NCI-H2196 (cell line): ENCODE measurements at regions not wholly inside any gene's neighbourhood (a gene's known extent, or its start where the extent isn't known, plus 50 kb on each side); places are given as distances from the start of the nearest gene placed in this dataset.
"Not testable (repeated sequence)": the region's sequence is repeated elsewhere in the genome, so short reads cannot be mapped to it uniquely, and the experiment has no call there.

ENCODE experiments used
- DNase-seq: peaks from one replicate; lab custom pipeline; 2025; ENCODE audit not compliant: unreplicated experiment; lab: John Stamatoyannopoulos, UW

DNA sequence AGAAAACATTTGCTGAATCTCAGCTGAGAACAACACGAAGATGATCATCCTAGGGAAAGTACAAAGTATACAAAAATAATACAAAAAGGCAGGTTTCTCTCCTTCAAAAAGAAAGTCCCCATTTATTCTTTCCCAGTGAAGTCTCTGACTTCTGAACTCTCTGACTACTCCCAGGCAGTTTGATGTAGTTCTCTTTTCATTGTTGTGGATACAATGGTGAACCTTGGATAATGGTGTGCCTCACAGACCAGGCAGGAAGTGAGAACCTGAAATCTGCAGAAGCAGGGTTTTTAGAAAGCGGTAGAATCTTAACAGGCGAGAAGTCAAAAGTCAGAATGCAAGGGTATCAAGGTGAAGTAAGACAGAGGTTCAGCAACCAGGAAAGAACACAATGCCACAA, 150.8 kb upstream of the NRP1 start:
- no peak for DNase-seq

DNA sequence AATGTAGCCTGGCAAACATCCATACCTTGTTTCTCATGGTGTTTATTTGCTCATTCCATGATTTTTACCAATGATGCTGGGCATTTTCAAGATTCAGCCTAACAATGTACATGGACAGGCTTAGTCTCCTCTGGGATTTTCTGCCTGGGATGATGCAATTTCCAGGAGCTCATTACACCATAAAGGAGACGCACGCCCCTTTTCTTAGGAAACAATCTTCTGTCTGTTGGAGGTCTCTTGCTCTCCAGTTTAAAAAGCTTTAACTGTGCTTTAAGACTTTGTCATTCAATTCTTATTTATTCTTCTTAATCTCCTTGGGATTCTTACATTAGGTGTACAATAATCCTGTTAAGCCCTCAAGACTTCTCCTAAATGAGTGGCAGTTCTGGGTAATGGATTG, 150.3 kb upstream of the NRP1 start:
- DNase-seq = no peak

DNA sequence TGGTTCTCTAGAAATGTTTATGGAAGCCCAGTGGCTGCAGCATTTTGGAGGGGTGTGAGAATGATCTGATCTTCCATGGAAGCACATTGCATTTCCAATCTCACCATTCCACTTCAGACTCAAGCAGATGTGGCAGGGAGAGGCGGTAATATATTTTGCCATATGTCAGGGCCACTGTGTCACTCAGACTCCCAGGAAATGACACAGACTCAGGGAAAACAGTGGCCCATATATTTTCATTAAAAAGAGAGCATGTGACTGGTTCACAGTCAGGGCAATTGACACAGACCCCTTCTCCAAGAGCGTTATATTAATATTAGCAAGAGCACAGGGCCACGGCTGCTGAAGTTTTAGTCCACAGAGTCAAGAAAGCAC, 149.3 kb upstream of the NRP1 start:
- no peak for DNase-seq

DNA sequence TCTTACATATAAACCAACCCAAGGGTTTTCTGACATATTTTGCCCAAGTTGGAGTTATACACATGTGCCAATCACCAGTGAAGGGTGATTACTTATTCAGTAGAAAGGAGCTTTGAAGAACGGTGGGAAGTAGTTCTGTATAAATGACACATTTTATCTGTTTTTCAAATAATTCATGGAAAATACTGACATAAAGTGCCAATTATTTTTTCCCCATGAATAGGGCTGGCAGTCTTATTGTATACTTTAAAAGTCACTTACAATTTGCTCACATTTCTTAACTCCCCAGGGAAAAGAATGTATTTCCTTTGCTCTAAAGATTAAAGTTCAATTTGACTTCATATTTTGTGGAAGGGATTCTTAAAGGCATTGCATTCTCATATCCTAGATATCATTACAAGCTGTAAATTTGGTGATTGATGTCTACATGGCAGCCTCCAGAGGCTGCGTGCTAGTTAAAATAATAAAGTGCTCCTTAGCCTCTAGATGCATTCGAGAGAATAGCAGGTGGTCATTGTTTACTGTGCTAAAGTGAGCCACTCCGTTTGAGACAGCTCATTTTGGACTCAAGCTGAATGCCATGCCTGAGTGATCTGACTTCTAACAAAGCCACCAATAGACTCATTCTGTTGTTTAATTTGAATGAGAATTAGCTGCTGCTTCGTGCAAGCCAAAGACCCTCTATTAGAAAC, 148.8 kb upstream of the NRP1 start:
- no peak for DNase-seq

DNA sequence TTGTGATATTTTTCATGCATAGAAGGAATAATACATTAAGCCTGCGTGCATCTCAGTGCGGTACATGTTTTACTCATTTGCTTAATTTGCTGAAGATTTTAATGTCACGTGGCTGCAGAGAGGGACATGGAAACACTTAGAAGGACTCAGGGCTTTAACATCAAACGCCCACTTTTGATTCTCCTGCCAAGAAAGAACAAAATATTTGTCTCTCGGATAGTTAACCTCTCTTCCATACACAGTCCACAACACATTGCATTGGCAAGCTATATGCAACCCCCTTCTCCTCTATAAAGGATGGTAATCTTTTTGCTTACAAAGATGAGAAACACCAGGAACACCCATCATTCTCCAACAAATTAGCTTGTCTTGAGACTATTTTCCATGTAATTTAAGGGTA, 148.0 kb upstream of the NRP1 start:
- no peak for DNase-seq

DNA sequence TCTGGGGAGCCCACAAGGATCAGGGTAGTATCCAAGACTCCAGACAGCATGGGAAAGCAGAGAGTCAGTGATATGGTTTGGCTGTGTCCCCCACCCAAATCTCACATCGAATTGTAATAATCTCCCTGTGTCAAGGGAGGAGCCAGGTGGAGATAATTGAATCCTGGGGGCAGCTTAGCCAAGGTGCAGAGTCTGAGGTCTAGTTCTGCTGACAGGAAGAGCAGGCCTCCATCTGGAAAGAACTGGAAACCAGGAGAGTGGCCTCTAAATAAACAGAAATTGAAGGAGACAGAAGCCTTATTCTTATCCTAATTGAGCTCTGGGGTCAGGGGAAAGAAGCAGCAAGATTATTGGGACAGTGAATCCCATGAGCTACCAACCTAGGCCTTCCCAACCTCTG, 146.7 kb upstream of the NRP1 start:
- no peak for DNase-seq

DNA sequence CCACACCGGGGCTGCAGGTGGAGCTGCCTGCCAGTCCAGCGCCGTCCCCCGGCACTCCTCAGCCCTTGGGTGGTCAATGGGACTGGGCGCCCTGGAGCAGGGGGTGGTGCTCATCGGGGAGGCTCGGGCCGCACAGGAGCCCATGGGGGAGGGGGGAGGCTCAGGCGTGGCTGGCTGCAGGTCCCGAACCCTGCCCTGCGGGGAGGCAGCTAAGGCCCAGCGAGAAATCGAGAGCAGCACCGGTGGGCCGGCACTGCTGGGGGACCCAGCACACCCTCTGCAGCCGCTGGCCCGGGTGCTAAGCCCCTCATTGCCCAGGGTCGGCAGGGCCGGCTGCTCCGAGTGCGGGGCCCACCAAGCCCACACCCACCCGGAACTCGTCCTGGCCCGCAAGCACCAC, 145.9 kb upstream of the NRP1 start:
- not testable (repeated sequence) for DNase-seq

DNA sequence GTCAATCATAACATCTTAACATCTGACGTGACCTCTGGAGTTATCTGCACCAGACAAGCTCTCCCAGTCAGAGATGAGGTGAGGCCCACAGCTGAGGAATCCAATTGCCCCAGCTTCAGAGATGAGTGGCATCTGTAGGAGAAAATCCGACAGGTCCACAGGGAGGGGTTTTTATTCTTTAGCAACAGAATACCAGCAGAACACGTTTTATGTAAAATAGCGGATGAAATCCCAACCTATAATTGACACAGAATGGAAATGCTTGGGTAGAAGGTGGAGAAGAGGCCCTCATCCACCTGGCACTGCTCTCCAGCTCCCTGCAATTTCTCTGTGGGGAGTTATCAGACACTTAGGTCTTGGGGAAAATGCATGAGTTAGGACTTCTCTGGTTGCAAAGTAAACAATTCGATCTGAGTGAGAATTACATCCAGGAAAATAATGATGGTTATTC, 144.2 kb upstream of the NRP1 start:
- DNase-seq = no peak

DNA sequence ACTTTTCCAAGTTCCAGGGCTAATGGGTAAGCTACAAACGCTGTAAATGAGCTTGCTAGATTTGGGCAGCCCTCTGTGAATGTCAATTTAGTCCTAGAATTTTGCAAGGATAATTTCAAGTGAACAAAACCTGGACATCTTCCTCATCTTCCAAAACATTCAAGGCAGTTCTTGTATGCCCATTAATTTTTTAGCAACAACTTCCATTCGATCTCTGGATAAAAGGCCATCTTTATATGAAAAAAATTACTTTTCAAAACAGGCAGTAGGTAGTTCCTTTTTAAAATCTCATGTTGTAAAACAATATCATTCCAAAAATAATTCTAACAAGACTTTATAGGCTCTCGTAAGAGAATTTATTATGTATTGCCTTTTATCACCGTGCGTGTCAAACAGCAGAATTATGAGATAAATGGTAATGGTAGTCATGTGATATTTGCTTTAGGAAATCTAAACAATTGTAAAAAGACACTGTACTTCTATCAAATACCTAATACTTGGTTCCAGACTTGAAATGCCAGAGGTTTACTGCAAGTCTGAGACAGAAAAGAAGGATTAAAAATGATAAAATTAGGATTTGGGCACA, 143.7 kb upstream of the NRP1 start:
- DNase-seq = no peak

DNA sequence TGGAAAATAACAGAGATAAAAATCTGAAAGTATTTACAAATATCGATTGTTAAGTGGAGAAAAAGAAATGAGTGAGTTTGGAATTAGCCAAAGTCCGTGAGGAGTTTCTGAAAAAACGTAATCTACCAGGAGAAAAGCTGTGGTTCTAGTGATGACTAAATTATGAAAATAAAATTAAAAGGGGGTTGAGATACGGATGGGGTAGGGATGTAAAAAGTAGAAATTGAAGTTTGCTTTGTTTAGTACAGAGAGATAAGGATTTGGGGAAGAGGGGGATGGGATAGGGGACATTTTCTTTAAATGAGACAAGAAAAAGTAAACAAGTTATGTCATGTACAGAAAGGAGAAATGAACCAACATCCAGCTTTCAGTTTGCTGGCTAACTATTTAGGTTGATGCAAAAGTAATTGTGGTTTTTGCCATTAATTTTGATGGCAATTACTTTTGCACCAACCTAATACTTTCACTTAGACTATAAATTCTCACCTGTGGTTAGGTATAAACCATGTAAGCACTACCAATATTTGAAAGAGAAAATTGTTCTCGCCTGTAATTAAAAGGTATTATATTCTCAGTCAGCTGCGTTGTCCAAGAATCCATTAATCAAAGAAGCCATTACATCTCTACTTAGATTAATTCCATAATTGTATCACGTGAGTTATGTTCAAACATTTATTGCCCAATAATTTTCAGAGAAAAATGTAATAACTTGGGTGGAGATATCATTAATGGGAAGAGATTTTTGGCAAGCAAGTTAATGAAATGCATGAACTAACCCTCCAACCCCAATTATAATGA, 143.0 kb upstream of the NRP1 start:
- DNase-seq = no peak

DNA sequence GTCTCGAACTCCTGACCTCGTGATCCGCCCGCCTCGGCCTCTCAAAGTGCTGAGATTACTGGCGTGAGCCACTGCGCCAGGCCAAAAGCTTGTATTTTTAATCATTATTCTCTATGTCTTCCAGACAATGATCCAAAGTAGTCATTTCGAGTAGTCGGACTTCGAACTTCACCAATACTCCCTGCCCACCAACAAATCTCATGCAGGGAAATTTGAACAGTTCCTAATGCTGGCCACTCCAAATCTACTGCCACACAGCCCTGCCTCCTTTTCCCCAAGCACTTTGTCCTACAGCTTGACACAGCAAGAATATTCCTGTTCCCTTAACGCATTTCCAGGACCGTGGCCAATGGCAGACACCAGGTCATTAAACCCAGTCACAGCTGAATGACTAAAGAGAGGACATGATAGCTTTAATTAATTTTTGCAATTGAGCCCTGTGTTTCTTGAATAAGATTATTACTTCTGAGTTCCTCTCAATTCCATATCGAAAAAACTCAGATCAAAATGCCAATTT, 142.3 kb upstream of the NRP1 start:
- no peak for DNase-seq

DNA sequence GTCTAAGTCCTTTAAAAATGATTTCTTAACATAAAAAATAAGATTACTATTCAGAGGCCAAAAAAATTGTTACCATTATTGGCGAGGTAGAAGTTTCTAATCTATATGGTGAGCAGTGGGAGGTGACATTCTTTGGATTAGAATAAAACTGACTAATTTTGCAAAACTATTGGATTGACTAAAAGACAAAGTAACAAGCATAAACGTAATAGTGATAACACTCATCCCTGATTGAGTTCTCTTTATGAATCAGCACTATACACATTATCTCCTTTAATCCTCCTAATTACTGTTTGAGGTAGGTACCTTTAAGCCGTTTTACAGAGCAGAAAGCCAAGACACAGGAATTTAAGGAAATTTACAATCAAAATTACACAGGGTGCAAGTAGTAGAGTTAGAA, 139.2 kb upstream of the NRP1 start:
- DNase-seq = no peak

DNA sequence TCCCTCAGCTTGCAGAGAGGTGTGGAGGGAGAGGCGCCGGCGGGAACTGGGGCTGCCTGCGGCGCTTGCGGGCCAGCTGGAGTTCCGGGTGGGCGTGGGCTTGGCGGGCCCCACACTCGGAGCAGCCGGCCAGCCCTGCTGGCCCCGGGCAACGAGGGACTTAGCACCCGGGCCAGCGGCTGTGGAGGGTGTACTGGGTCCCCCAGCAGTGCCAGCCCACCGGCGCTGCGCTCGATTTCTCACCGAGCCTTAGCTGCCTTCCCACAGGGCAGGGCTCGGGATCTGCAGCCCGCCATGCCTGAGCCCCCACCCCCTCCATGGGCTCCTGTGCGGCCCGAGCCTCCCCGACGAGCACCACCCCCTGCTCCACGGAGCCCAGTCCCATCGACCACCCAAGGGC, 133.5 kb upstream of the NRP1 start:
- not testable (repeated sequence) for DNase-seq

DNA sequence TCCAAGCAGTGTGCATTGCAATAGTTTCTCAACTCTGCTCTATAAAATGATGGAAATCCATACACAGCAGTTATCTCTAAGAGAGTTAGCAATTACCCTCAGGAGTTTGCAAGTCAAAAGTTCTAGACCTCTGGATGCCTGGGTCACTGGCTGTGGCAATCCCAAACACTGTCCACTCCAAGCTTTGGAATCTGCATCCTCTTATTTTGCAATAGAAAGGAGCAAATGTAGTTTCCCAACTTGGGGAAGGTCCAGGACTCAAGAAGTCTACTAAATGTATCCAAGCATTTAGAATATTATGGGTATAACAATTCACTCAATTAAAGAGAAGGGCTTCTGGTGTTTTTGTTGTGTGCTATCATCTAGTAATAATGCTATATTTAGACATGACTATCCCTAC, 131.3 kb upstream of the NRP1 start:
- DNase-seq = no peak

DNA sequence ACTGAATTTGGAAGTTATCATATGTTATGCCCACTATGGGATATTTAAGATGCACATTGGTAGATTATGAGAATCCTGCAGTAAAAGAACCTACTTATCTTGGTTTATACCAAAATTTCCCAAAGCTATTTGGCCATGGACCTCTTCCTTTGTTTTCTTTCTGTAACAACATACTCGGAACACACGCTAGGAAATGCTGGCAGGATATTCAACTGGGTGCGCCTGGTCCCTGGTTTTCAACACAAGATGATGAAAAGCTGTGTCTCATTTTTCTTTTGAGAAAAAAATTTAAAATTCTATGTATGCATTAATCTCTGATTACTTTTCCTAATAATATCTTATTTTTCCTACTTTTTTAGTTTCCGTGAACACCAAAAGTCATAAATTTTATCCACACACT, 128.5 kb upstream of the NRP1 start:
- no peak for DNase-seq

DNA sequence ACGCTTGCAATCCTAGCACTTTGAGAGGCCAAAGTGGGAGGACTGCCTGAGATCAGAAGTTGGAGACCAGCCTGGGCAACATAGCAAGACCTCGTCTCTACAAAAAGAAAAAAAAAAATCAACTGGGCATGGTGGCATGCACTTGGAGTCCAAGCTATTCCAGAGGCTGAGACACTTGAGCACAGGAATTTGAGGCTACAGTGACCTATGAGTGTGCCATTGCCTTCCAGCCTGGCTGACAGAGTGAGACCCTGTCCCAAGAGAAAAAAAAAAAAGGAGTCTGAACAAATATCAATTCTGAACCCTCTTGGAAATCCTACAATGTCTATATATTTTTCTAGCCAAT, 126.8 kb upstream of the NRP1 start:
- no peak for DNase-seq

DNA sequence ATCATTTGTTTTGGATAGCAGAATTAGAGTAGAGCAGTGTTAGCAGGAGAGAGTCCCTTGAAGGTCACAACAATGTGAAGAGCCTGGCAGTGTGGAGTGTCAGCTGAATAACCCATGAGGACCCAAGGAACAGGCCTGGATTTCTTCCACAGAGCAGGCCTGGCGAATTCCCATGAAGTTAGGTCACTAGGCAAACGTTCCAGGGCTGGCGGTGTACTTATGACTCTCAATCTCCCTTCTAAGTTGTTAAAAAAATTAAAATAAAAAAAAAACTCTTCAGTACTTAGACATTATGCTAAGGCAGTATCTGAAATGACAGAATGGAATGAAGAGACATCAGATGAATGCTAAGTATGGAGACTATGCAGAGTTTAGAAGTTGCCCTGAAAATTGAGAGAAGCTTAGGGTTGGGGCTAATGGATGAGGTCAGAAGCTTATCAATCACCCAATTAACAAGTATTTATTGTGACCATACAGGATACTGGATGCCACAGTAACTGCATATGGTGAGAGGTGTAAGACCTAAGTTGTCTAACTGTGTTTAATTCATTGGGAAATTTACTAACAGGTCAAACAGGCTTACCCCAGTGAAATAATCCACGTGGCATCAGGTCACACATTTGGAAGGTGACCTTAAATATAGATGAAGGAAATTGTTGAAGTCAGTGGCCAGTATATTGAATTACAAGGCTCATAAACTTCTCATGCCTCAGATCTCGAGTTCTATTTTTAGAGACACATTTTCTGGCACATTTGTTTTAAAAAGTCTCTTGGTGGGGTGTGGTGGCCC, 126.2 kb upstream of the NRP1 start:
- no peak for DNase-seq

DNA sequence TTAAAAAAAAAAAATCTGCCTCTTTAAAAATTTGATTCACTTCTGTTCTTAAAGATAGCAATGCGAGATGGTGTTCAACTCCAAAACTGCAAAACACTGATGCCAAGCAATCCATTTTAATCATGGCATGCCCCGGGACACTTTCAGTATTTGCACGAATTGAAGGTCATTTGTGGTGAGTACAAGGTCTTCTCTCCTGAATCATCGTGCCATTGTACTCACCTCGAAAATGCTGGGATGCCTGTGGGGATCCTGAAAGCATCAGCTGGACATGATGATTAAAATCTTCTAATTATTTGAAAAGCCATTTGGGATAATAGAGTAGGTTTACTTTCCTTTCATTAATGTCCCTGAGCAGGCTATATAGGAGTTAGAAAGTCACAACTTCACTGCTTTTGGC, 125.1 kb upstream of the NRP1 start:
- no peak for DNase-seq

DNA sequence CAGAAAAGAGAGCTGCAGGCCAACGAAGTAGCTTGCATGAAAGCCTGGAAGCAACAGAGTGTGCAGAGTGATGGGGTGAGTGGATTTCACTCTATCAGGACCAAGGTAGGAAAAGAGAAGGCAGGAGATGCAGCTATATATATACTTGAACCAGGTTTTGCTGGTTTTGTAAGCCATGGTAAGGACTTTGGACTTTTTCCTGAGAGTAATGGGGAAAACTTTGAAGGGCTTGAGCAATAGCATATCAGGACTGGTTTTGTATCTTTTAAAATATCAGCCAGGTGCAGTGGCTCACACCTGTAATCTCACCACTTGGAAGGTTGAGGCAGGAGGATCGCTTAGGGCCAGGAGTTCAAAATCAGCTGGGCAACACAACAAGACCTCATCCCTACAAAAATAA, 120.6 kb upstream of the NRP1 start:
- DNase-seq = no peak

DNA sequence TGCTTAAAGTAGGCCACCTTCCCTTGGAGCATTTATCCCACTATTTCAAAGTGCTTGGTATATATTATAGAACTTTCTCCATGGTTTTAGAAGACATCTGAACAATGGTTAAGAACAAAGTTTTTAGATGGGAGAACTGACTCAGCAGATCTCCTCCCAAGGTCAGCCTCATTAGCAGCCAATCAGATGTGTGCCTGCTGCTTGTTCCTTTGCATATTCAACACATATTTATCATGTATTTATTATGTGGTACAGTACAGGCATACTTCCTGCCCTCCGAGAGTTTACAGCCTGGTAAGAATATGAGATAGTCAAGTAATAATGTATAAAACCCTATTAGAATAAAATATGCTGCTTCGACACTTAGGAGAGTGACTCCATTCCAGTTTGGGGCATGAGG, 120.1 kb upstream of the NRP1 start:
- DNase-seq = no peak
